ENCODE measurements at regions not wholly inside any gene's neighbourhood (a gene's known extent, or its start where the extent isn't known, plus 50 kb on each side); places are given as distances from the start of the nearest gene placed in this dataset.
"Not testable (repeated sequence)": the region's sequence is repeated elsewhere in the genome, so short reads cannot be mapped to it uniquely, and the experiment has no call there.

DNA sequence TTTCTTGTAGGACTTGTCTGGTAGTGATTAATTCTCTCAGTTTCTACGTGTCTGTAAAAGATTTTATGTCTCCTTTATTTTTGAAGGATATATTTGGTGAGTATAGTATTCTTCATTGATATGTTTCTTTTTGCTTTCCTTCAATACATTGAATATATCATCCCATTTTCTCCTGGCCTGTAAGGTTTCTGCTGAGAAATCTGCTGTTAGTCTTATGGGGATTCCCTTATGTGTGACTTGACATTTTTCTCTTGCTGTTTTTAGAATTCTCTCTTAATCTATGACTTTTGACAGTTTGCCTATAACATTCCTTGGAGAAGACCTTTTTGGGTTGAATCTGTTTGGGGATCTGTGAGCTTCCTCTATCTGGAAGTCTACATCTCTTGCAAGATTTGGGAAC lies 281.0 kb upstream of the MEIS1 start:
- H3K36me3 Mint-ChIP-seq (ENCODE audit: insufficient read depth): peaks cover 15% of the 10 kb centered on the region
- H3K4me1 Mint-ChIP-seq (ENCODE audit: low read depth): no peaks in the 10 kb centered on the region
- H3K27ac Mint-ChIP-seq: no peak overlapping the region
- H3K9me3 Mint-ChIP-seq (ENCODE audit: low read depth): peaks cover 36% of the 10 kb centered on the region
- no peak overlapping the region for H3K4me3 Mint-ChIP-seq (ENCODE audit: low read depth)
- TF ChIP-seq, protein P1, sequence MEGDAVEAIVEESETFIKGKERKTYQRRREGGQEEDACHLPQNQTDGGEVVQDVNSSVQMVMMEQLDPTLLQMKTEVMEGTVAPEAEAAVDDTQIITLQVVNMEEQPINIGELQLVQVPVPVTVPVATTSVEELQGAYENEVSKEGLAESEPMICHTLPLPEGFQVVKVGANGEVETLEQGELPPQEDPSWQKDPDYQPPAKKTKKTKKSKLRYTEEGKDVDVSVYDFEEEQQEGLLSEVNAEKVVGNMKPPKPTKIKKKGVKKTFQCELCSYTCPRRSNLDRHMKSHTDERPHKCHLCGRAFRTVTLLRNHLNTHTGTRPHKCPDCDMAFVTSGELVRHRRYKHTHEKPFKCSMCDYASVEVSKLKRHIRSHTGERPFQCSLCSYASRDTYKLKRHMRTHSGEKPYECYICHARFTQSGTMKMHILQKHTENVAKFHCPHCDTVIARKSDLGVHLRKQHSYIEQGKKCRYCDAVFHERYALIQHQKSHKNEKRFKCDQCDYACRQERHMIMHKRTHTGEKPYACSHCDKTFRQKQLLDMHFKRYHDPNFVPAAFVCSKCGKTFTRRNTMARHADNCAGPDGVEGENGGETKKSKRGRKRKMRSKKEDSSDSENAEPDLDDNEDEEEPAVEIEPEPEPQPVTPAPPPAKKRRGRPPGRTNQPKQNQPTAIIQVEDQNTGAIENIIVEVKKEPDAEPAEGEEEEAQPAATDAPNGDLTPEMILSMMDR (IDR thresholded peaks at IDR 0.05; ENCODE audit: unreplicated experiment): no peak
- no peak for DNase-seq (ENCODE audit: low spot score, unreplicated experiment)
- H3K27me3 Mint-ChIP-seq: no peaks in the 10 kb centered on the region

DNA sequence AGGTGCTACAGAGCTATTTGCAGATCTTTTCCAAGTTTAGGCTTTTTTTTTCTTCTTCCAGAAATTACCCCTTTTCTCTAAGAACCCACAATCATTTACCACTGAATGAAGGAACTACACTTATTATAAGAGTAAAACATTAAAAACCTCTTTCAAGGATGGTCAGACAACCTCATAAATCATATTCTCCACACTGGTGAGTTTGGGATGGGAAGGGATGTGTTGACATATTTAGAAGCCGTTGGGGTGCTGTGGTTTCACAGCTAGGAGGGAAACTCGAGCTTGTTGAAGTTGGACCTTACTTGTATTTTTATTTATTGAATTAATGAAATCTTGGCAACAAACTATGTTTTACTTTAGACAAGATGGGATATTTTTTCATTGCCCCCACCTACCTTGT lies 289.4 kb upstream of the MEIS1 start:
- H3K27ac Mint-ChIP-seq: no peak overlapping the region
- H3K4me1 Mint-ChIP-seq (ENCODE audit: low read depth): peaks cover 8% of the 10 kb centered on the region
- no peak overlapping the region for H3K4me3 Mint-ChIP-seq (ENCODE audit: low read depth)
- peaks cover 10% of the 10 kb centered on the region for H3K9me3 Mint-ChIP-seq (ENCODE audit: low read depth)
- TF ChIP-seq, protein P1 (IDR thresholded peaks at IDR 0.05; ENCODE audit: unreplicated experiment): no peak
- peaks cover 3% of the 10 kb centered on the region for H3K36me3 Mint-ChIP-seq (ENCODE audit: insufficient read depth)
- no peak for DNase-seq (ENCODE audit: low spot score, unreplicated experiment)
- H3K27me3 Mint-ChIP-seq: no peaks in the 10 kb centered on the region

DNA sequence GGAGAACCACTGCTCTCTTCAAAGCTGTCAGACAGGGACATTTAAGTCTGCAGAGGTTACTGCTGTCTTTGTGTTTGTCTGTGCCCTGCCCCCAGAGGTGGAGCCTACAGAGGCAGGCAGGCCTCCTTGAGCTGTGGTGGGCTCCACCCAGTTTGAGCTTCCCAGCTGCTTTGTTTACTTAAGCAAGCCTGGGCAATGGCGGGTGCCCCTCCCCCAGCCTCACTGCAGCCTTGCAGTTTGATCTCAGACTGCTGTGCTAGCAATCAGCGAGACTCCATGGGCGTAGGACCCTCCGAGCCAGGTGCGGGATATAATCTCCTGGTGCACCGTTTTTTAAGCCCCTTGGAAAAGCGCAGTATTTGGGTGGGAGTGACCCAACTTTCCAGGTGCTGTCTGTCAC lies 290.6 kb upstream of the MEIS1 start:
- H3K4me1 Mint-ChIP-seq (ENCODE audit: low read depth); H3K36me3 Mint-ChIP-seq (ENCODE audit: insufficient read depth); H3K4me3 Mint-ChIP-seq (ENCODE audit: low read depth); DNase-seq (ENCODE audit: low spot score, unreplicated experiment); H3K27me3 Mint-ChIP-seq; H3K27ac Mint-ChIP-seq: not testable (repeated sequence)
- H3K9me3 Mint-ChIP-seq (ENCODE audit: low read depth): peaks cover 10% of the 10 kb centered on the region

DNA sequence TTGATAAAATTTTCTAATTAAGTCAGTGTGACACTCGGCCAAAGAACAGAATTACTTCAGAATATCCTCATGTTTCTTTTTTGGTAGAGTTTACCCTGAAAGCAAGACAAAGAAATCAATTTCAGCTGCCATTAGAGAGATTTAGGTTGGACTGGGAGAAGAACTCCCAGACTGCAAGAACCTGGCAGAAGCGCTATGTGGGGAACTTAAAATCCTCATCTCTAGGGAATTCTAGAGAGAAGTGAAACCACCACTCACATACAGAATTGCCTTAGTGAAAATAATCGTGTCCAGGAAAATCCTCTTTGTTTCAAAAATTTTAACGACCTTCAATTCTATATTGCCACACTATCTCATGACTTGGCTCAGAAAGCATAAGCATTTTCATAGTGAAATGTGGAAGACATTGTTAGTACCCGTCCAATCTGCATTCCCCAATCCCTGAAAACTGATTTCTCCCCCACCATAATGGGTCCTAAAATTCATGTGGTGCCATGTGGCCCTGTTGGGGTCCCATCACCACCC lies 297.3 kb upstream of the MEIS1 start:
- Mint-ChIP-seq H3K4me3 (ENCODE audit: low read depth) (no peak overlapping the region), H3K4me1 (ENCODE audit: low read depth) (no peaks in the 10 kb centered on the region), H3K36me3 (ENCODE audit: insufficient read depth) (no peaks in the 10 kb centered on the region), H3K9me3 (ENCODE audit: low read depth) (peaks cover 9% of the 10 kb centered on the region), H3K27me3 (no peaks in the 10 kb centered on the region), H3K27ac (no peak overlapping the region)
- TF ChIP-seq, protein P1 (IDR thresholded peaks at IDR 0.05; ENCODE audit: unreplicated experiment): no peak
- no peak for DNase-seq (ENCODE audit: low spot score, unreplicated experiment)

DNA sequence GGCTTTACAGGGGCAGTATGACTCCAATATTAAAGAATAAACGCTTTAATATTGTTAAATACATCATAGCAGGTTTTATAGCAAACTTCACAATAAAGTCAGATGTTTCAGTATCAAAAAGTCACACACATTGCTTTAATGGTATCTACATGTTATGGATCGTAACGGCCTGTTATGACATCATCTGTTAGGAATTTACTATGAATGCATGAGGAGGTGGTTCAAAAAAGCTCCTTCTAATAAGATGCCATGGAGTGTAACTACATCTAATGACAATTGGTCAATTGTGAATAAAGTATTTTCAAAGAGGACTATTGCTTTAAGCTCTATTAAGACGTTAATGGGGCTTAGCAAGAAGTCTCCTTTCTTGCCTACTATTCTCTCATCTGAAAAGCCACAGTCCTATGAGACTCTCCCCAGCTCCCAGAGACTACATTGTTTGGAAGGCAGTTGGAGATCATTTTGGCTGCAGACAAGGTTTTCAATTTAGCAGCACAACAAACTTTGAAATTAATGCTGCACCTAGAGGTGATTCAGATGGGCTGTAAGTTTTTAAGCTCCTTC lies 300.7 kb upstream of the MEIS1 start:
- no peaks in the 10 kb centered on the region for H3K27me3 Mint-ChIP-seq
- no peak overlapping the region for H3K4me3 Mint-ChIP-seq (ENCODE audit: low read depth)
- no peaks in the 10 kb centered on the region for H3K36me3 Mint-ChIP-seq (ENCODE audit: insufficient read depth)
- H3K4me1 Mint-ChIP-seq (ENCODE audit: low read depth): no peaks in the 10 kb centered on the region
- no peak for DNase-seq (ENCODE audit: low spot score, unreplicated experiment)
- peaks cover 4% of the 10 kb centered on the region for H3K9me3 Mint-ChIP-seq (ENCODE audit: low read depth)
- H3K27ac Mint-ChIP-seq: no peak overlapping the region
- TF ChIP-seq, protein P1 (IDR thresholded peaks at IDR 0.05; ENCODE audit: unreplicated experiment): no peak

DNA sequence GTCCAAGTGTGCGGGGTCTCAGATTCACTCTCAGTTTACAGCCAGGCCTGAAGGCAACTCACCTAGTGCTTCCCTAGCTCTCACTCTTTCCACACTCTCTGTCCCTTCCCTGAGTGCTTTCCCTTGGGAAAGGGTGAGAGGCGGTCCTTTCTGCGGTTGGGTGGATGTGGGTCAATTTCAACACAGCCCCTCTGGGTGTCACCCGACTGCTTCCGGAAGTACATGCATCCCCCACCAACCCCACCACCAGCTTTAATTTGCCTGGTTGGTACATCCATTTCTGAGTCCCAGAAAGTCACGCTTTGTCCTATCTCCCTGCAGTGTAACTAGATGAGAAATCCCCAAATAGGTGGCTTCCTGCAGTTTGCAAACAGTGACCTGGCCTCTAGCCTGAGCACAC lies 307.3 kb upstream of the MEIS1 start:
- H3K9me3 Mint-ChIP-seq (ENCODE audit: low read depth): no peaks in the 10 kb centered on the region

More for the DNA sequence above, 307.3 kb upstream of the MEIS1 start:
- Mint-ChIP-seq H3K27ac (no peak overlapping the region), H3K4me3 (ENCODE audit: low read depth) (no peak overlapping the region), H3K4me1 (ENCODE audit: low read depth) (peaks cover 2% of the 10 kb centered on the region), H3K36me3 (ENCODE audit: insufficient read depth) (no peaks in the 10 kb centered on the region), H3K27me3 (no peaks in the 10 kb centered on the region)
- TF ChIP-seq, protein P1 (IDR thresholded peaks at IDR 0.05; ENCODE audit: unreplicated experiment): no peak
- DNase-seq (ENCODE audit: low spot score, unreplicated experiment): no peak
